OCI-LY1 (cell line): ENCODE measurements at regions not wholly inside any gene's neighbourhood (a gene's known extent, or its start where the extent isn't known, plus 50 kb on each side); places are given as distances from the start of the nearest gene placed in this dataset.

Source experiments
- H2AFZ ChIP-seq: fragments of 200-600 bp; sonication (generic), shearing (Covaris generic); 2 replicates; pipeline ENCODE4 v1.6.0; 2014; ENCODE audit warnings: antibody characterized with exemption, mild to moderate bottlenecking, low read length
- H3F3A ChIP-seq: fragments of 200-600 bp; sonication (generic), shearing (Covaris generic); 2 replicates; pipeline ENCODE4 v1.6.0; 2014; ENCODE audit warnings: mild to moderate bottlenecking, antibody characterized with exemption, low read length, moderate library complexity; ENCODE audit not compliant: insufficient read depth
- H3K27ac ChIP-seq: fragments of 200-600 bp; sonication (generic); 2 replicates; pipeline ENCODE4 v1.5.1; 2014; ENCODE audit warnings: low read length, mixed run types, mild to moderate bottlenecking, low read depth; ENCODE audit not compliant: poor library complexity, severe bottlenecking
- H3K27me3 ChIP-seq: fragments of 200-600 bp; sonication (generic); 2 replicates; pipeline ENCODE4 v1.6.0; 2014; ENCODE audit warnings: antibody characterized with exemption, mild to moderate bottlenecking, low read length, moderate library complexity; ENCODE audit not compliant: insufficient read depth
- H3K36me3 ChIP-seq: fragments of 200-600 bp; sonication (generic); 2 replicates; pipeline ENCODE4 v1.6.1; 2014; ENCODE audit warnings: mild to moderate bottlenecking, antibody characterized with exemption, low read length, moderate library complexity, mixed read lengths; ENCODE audit not compliant: insufficient read depth
- H3K4me1 ChIP-seq: fragments of 200-600 bp; sonication (generic); 2 replicates; pipeline ENCODE4 v1.5.1; 2014; ENCODE audit warnings: mild to moderate bottlenecking, low read length, moderate library complexity; ENCODE audit not compliant: insufficient read depth, severe bottlenecking
- H3K4me2 ChIP-seq: fragments of 200-600 bp; sonication (generic), shearing (Covaris generic); 2 replicates; pipeline ENCODE4 v1.6.1; 2014; ENCODE audit warnings: low read length
- H3K4me3 ChIP-seq: fragments of 200-600 bp; sonication (generic); 2 replicates; pipeline ENCODE4 v1.5.1; 2014; ENCODE audit warnings: low read length, low read depth, mild to moderate bottlenecking, mixed read lengths; ENCODE audit not compliant: poor library complexity, severe bottlenecking
- H3K79me2 ChIP-seq: fragments of 200-600 bp; shearing (Covaris generic); 2 replicates; pipeline ENCODE4 v1.6.1; 2016; ENCODE audit warnings: mixed run types, low read length, mixed read lengths; ENCODE audit not compliant: insufficient read depth
- H3K9ac ChIP-seq: fragments of 200-600 bp; sonication (generic), shearing (Covaris generic); 2 replicates; pipeline ENCODE4 v1.6.1; 2014; ENCODE audit warnings: mild to moderate bottlenecking, low read length, mixed read lengths
- H3K9me2 ChIP-seq: fragments of 200-600 bp; sonication (generic), shearing (Covaris generic); 2 replicates; pipeline ENCODE4 v1.6.1; 2014; ENCODE audit warnings: low read depth, mild to moderate bottlenecking, low read length, mixed read lengths
- H3K9me3 ChIP-seq: fragments of 200-600 bp; shearing (Covaris generic); 2 replicates; pipeline ENCODE4 v1.6.1; 2014; ENCODE audit warnings: low read length, mixed read lengths
- H4K20me1 ChIP-seq: fragments of 200-600 bp; sonication (generic), shearing (Covaris generic); 2 replicates; pipeline ENCODE4 v1.6.0; 2016; ENCODE audit warnings: mild to moderate bottlenecking, low read length; ENCODE audit not compliant: insufficient read depth
- EZH2 ChIP-seq: fragments of 200-600 bp; sonication (generic), shearing (Covaris generic); IDR thresholded peaks from 2 replicates; pipeline ENCODE4 v1.8.0; 2017; ENCODE audit warnings: borderline replicate concordance, mixed run types, mild to moderate bottlenecking, antibody characterized with exemption, low read length, moderate library complexity, mixed read lengths
- TF ChIP-seq, protein P1 (sequence below): fragments of 200-600 bp; sonication (generic), shearing (Covaris generic); IDR thresholded peaks from 2 replicates; pipeline ENCODE4 v1.5.1; 2017; ENCODE audit warnings: mild to moderate bottlenecking, antibody characterized with exemption, low read length, moderate library complexity, mixed read lengths

DNA sequence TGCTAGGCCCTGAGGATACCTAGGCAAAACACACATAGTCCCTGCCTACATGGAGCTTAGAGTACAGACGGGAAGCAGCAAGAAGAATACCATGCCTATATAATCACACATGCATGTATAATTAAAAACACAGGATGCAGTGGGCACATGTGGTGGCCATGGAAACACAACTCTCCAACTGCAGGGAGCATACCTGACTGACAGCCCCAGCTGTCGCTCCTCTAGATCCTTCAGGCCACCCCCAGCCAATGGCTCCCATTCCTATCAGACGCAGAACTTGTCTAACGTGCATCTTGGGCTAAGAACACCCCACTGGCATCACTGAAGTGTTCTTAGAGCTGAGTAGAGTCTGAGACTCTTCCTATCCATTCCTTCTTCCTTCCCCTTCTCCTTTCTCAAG is 125.5 kb upstream of the FRMD4B start:
- Histone ChIP-seq H3K27ac (no peak overlapping the region), H3K9ac (no peak overlapping the region), H2AFZ (no peak overlapping the region), H3K4me1 (no peaks in the 10 kb centered on the region), H3K27me3 (no peaks in the 10 kb centered on the region), H3K4me2 (no peak overlapping the region), H4K20me1 (no peaks in the 10 kb centered on the region), H3K36me3 (no peaks in the 10 kb centered on the region), H3K9me3 (no peaks in the 10 kb centered on the region), H3K4me3 (no peak overlapping the region), H3K9me2 (no peaks in the 10 kb centered on the region), H3F3A (no peaks in the 10 kb centered on the region), H3K79me2 (no peaks in the 10 kb centered on the region)
- TF ChIP-seq, protein P1, sequence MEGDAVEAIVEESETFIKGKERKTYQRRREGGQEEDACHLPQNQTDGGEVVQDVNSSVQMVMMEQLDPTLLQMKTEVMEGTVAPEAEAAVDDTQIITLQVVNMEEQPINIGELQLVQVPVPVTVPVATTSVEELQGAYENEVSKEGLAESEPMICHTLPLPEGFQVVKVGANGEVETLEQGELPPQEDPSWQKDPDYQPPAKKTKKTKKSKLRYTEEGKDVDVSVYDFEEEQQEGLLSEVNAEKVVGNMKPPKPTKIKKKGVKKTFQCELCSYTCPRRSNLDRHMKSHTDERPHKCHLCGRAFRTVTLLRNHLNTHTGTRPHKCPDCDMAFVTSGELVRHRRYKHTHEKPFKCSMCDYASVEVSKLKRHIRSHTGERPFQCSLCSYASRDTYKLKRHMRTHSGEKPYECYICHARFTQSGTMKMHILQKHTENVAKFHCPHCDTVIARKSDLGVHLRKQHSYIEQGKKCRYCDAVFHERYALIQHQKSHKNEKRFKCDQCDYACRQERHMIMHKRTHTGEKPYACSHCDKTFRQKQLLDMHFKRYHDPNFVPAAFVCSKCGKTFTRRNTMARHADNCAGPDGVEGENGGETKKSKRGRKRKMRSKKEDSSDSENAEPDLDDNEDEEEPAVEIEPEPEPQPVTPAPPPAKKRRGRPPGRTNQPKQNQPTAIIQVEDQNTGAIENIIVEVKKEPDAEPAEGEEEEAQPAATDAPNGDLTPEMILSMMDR = no peak
- no peak for TF ChIP-seq EZH2

DNA sequence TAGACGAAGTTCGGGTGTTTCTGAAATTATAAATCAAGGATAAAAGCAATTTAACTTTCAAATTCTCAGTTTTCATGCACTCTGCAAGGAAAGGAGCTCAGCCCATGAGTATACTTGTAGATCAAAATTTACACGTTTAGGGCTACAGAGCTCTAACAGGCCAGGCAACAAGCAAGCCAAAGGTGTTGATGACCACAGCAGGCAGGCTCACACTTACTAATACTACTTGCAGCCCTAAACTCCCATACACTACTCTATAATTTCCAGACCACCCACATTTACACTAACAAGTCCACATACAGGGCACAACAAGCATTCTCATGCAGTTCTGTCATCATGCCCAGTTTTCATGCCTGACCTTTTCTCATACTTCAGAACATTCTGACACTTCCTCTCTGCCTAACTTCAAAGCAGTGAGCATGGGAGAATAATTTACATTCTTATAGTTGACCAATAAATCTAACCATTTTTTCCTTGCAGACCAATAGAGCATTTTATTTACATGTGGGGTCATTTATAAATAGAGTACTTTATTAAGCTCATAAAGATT is 124.7 kb upstream of the FRMD4B start:
- Histone ChIP-seq H3K9me2 (no peaks in the 10 kb centered on the region), H2AFZ (no peak overlapping the region), H3F3A (no peaks in the 10 kb centered on the region), H3K27me3 (no peaks in the 10 kb centered on the region), H3K36me3 (no peaks in the 10 kb centered on the region), H3K9me3 (no peaks in the 10 kb centered on the region), H3K27ac (no peak overlapping the region), H3K4me2 (no peak overlapping the region), H3K4me1 (no peaks in the 10 kb centered on the region), H4K20me1 (no peaks in the 10 kb centered on the region), H3K9ac (no peak overlapping the region), H3K79me2 (no peaks in the 10 kb centered on the region), H3K4me3 (no peak overlapping the region)
- TF ChIP-seq, protein P1 = no peak
- no peak for TF ChIP-seq EZH2

DNA sequence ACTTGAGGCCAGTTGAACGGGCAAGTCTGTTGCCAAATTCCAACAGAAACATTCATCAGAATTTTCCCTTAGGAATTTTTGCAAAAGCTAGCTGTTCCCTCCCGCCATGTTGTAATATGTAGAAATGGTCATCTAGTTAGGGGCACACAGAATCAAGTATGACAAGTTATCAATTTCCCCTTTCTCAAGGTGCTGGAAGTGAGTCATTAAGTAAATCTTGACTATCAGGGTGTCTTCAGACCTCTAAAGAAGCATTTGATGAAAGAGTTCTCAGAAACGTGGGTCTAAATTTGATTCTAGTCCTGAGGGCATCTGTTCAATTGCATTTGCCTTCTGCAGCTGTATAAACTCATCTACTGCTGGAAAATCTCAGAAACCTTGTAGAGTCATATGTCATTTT is 123.4 kb upstream of the FRMD4B start:
- Histone ChIP-seq H3K27ac (no peak overlapping the region), H3K27me3 (no peaks in the 10 kb centered on the region), H3F3A (no peaks in the 10 kb centered on the region), H3K4me2 (no peak overlapping the region), H3K4me3 (no peak overlapping the region), H4K20me1 (no peaks in the 10 kb centered on the region), H3K36me3 (no peaks in the 10 kb centered on the region), H3K9ac (no peak overlapping the region), H3K79me2 (no peaks in the 10 kb centered on the region), H3K4me1 (no peaks in the 10 kb centered on the region), H3K9me2 (no peaks in the 10 kb centered on the region), H3K9me3 (no peaks in the 10 kb centered on the region), H2AFZ (no peak overlapping the region)
- TF ChIP-seq EZH2 = no peak
- TF ChIP-seq, protein P1 = no peak
